RWPE2 (cell line): ENCODE measurements at regions not wholly inside any gene's neighbourhood (a gene's known extent, or its start where the extent isn't known, plus 50 kb on each side); places are given as distances from the start of the nearest gene placed in this dataset.
"Not testable (repeated sequence)": the region's sequence is repeated elsewhere in the genome, so short reads cannot be mapped to it uniquely, and the experiment has no call there.

Experiments used
- ATAC-seq: fragments of 200-7000 bp; cut with Tn5 transposase; 3 replicates; pipeline ENCODE4 v1.9.1; 2021; ENCODE audit warnings: low read depth
- DNase-seq: peaks from one replicate; pipeline ENCODE4 v3.0.0-alpha.2; 2020; ENCODE audit warnings: low spot score
- H3K27ac ChIP-seq: fragments of 450-650 bp; 2 replicates; pipeline ENCODE4 v1.5.1; 2017; ENCODE audit warnings: mild to moderate bottlenecking; ENCODE audit not compliant: poor library complexity, severe bottlenecking
- H3K27me3 ChIP-seq: fragments of 250-450 bp; sonication (Bioruptor Pico); 2 replicates; pipeline ENCODE4 v1.5.1; 2021; ENCODE audit warnings: mild to moderate bottlenecking, moderate library complexity; ENCODE audit not compliant: insufficient read depth, poor library complexity, severe bottlenecking
- H3K36me3 ChIP-seq: fragments of 250-450 bp; sonication (Bioruptor Pico); 2 replicates; pipeline ENCODE4 v1.5.1; 2020; ENCODE audit warnings: low read depth, mild to moderate bottlenecking, moderate library complexity
- H3K4me1 ChIP-seq: fragments of 250-450 bp; sonication (Bioruptor Pico); 2 replicates; pipeline ENCODE4 v1.5.1; 2021; ENCODE audit warnings: mild to moderate bottlenecking, moderate library complexity; ENCODE audit not compliant: insufficient read depth, poor library complexity, severe bottlenecking
- H3K4me3 ChIP-seq: fragments of 250-450 bp; sonication (Bioruptor Pico); 2 replicates; pipeline ENCODE4 v1.5.1; 2021; ENCODE audit warnings: mild to moderate bottlenecking, moderate library complexity; ENCODE audit not compliant: severe bottlenecking
- H3K9me3 ChIP-seq: fragments of 250-450 bp; sonication (Bioruptor Pico); 2 replicates; pipeline ENCODE4 v1.5.1; 2021; ENCODE audit warnings: mild to moderate bottlenecking, moderate library complexity; ENCODE audit not compliant: severe bottlenecking
- CTCF ChIP-seq: fragments of 450-650 bp; IDR thresholded peaks from one replicate; pipeline ENCODE4 v1.5.1; 2017; ENCODE audit warnings: mild to moderate bottlenecking, moderate library complexity; ENCODE audit not compliant: poor library complexity, severe bottlenecking

GRCh38 chr13:44690376-44690775, 114.2 kb upstream of the TSC22D1 start:
- no peak for TF ChIP-seq CTCF
- no peak for DNase-seq
- H3K36me3 ChIP-seq, result no peaks in the 10 kb centered on the region
- ATAC-seq, result no peak
- no peaks in the 10 kb centered on the region for H3K4me1 ChIP-seq
- no peak overlapping the region for H3K27ac ChIP-seq
- H3K27me3 ChIP-seq, result no peaks in the 10 kb centered on the region
- H3K9me3 ChIP-seq, result no peaks in the 10 kb centered on the region
- no peak overlapping the region for H3K4me3 ChIP-seq

GRCh38 chr13:44688652-44689051, 112.5 kb upstream of the TSC22D1 start:
- no peaks in the 10 kb centered on the region for H3K4me1 ChIP-seq
- H3K4me3 ChIP-seq, result no peak overlapping the region
- no peaks in the 10 kb centered on the region for H3K27me3 ChIP-seq
- H3K27ac ChIP-seq, result no peak overlapping the region
- no peak for TF ChIP-seq CTCF
- no peaks in the 10 kb centered on the region for H3K36me3 ChIP-seq
- H3K9me3 ChIP-seq, result no peaks in the 10 kb centered on the region
- no peak for ATAC-seq
- DNase-seq, result no peak

DNA sequence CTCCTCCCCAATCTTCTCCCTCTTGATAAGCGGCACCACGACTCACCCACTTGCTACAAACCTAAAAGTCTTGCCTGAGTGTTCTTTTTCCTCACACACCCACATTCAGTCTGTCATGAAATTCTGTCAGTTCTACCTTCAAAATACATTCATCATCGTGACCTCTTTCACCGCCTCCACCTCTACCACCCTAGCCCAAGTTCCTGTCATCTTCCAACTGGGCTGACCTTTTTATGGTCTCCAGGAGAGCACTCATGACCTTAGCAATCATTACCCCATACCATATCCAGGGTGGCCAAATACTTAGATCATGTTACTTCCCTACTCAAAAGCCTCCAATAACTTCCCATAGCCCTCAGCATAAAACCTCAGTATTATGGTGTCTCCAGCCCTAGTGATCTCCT, 110.4 kb upstream of the TSC22D1 start:
- TF ChIP-seq CTCF, result no peak

DNA sequence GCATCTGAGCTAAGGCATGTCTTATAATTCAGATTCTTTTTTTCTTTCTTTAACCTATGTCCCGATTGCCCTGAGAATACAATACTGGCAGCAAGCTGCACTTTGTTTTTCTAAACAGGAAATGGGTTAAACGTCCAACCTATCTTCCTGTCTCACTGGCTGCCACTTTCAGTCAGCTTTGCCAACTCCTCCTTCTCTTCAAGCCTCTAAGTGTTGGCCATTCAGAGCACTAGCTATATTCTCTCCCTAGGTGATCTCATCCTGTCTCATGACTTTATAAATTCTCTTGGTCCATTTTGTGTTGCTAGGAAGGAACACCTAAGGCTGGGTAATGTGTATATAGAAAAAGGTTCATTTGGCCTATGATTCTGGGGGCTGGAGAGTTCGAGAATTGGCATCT, 109.5 kb upstream of the TSC22D1 start:
- H3K4me1 ChIP-seq, result no peaks in the 10 kb centered on the region

More for the DNA sequence above, 110.4 kb upstream of the TSC22D1 start:
- no peaks in the 10 kb centered on the region for H3K36me3 ChIP-seq
- H3K27me3 ChIP-seq, result no peaks in the 10 kb centered on the region
- H3K9me3 ChIP-seq, result no peaks in the 10 kb centered on the region
- H3K27ac ChIP-seq, result no peak overlapping the region
- DNase-seq, result no peak
- no peak for ATAC-seq
- H3K4me3 ChIP-seq, result no peak overlapping the region
- H3K4me1 ChIP-seq, result no peaks in the 10 kb centered on the region

DNA sequence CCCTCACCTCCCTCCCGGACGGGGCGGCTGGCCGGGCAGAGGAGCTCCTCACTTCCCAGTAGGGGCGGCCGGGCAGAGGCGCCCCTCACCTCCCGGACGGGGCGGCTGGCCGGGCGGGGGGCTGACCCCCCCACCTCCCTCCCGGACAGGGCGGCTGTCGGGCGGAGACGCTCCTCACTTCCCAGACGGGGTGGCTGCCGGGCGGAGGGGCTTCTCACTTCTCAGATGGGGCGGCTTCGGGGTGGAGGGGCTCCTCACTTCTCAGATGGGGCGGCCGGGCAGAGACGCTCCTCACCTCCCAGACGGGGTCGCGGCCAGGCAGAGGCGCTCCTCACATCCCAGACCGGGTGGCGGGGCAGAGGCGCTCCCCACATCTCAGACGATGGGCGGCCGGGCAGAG, 106.3 kb upstream of the TSC22D1 start:
- H3K4me1 ChIP-seq, H3K27me3 ChIP-seq, H3K27ac ChIP-seq, DNase-seq, H3K36me3 ChIP-seq, ATAC-seq, H3K9me3 ChIP-seq, H3K4me3 ChIP-seq: not testable (repeated sequence)

More for the DNA sequence above, 109.5 kb upstream of the TSC22D1 start:
- ATAC-seq, result no peak
- no peak for TF ChIP-seq CTCF
- Histone ChIP-seq H3K4me3 (no peak overlapping the region), H3K36me3 (no peaks in the 10 kb centered on the region), H3K27me3 (no peaks in the 10 kb centered on the region), H3K27ac (no peak overlapping the region), H3K9me3 (no peaks in the 10 kb centered on the region)
- DNase-seq, result no peak
